ENCODE measurements at regions not wholly inside any gene's neighbourhood (a gene's known extent, or its start where the extent isn't known, plus 50 kb on each side); places are given as distances from the start of the nearest gene placed in this dataset.

- 85 to 89% (median 88%) methylated on average over 4 of the region's 4 CpGs for WGBS, 4 donors
- no peak overlapping the region for H3K27ac ChIP-seq
These were observed 151.2 kb downstream of the ZDHHC21 start for GRCh38 chr9:14542071-14542470.

GRCh38 chr9:14538526-14538925 is 154.7 kb downstream of the ZDHHC21 start:
- no peak overlapping the region for H3K27ac ChIP-seq
- no peak overlapping the region for H3K4me3 ChIP-seq
- intact Hi-C loops (cut with DNase I), result no loop called here
- no peaks in the 10 kb centered on the region for H3K9me3 ChIP-seq (replicated peaks in 1 of 3)
- TF ChIP-seq, protein P1, sequence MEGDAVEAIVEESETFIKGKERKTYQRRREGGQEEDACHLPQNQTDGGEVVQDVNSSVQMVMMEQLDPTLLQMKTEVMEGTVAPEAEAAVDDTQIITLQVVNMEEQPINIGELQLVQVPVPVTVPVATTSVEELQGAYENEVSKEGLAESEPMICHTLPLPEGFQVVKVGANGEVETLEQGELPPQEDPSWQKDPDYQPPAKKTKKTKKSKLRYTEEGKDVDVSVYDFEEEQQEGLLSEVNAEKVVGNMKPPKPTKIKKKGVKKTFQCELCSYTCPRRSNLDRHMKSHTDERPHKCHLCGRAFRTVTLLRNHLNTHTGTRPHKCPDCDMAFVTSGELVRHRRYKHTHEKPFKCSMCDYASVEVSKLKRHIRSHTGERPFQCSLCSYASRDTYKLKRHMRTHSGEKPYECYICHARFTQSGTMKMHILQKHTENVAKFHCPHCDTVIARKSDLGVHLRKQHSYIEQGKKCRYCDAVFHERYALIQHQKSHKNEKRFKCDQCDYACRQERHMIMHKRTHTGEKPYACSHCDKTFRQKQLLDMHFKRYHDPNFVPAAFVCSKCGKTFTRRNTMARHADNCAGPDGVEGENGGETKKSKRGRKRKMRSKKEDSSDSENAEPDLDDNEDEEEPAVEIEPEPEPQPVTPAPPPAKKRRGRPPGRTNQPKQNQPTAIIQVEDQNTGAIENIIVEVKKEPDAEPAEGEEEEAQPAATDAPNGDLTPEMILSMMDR (IDR thresholded peaks at IDR 0.05), result no peak
- WGBS, 4 donors, result 82 to 94% (median 90%) methylated on average over 4 of the region's 4 CpGs
- no peaks in the 10 kb centered on the region for H3K36me3 ChIP-seq (replicated peaks in 1 of 2)
- DNase-seq, result no peak
- no peaks in the 10 kb centered on the region for H3K4me1 ChIP-seq (replicated peaks in 1 of 2)
- no peaks in the 10 kb centered on the region for H3K27me3 ChIP-seq

More at GRCh38 chr9:14542071-14542470, 151.2 kb downstream of the ZDHHC21 start:
- no peak overlapping the region for H3K4me3 ChIP-seq
- no peaks in the 10 kb centered on the region for H3K9me3 ChIP-seq (replicated peaks in 1 of 3)
- no peaks in the 10 kb centered on the region for H3K4me1 ChIP-seq (replicated peaks in 1 of 2)
- TF ChIP-seq, protein P1 (IDR thresholded peaks at IDR 0.05), result no peak
- H3K36me3 ChIP-seq (replicated peaks in 1 of 2), result no peaks in the 10 kb centered on the region
- no peak for DNase-seq
- H3K27me3 ChIP-seq, result no peaks in the 10 kb centered on the region
- intact Hi-C loops (cut with DNase I), result no loop called here

DNA sequence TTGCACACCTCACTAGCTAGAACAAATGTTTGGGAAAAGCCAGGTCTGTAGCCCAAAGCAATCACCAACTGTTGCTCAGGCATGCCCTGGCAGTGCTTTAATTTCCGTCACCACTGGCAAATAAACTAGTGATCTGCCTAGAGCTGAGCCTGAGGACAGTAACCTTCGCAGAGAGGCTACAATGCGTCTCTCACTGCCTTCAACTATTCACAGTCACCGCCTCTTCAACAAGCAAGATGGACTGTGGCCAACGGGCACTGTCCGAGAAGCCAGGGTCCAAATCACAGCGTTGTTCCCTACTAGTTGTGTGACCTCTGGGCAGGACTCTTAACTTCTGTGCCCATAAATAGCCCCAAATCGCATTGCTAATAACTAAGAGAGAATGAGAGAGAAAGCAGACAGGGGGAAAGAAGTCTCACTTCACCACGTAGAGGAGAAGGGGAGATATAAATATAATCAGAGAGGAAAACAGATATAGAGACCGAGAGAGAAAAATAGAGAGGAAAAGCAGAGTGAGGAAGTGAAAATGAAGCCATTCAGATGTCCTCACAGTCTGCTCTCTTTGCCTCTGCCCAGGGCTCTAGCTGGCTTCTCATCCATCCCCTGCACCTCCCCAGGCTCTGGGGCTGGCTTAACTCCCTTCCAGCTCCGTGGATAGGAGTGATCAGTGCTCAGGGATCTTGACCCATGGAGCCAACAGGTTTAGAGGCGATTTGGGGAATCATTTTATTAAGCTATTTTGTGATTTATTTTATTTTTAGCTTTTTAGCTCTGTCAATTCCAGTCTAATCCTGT is 157.9 kb downstream of the ZDHHC21 start:
- Histone ChIP-seq H3K4me3 (no peak overlapping the region), H3K27me3 (no peaks in the 10 kb centered on the region), H3K9me3 (replicated peaks in 1 of 3) (no peaks in the 10 kb centered on the region), H3K27ac (no peak overlapping the region), H3K36me3 (replicated peaks in 1 of 2) (no peaks in the 10 kb centered on the region), H3K4me1 (replicated peaks in 1 of 2) (no peaks in the 10 kb centered on the region)
- no peak for DNase-seq
- TF ChIP-seq, protein P1 (IDR thresholded peaks at IDR 0.05), result no peak
- no peak for TF ChIP-seq POLR2A (IDR thresholded peaks at IDR 0.05)
- WGBS, 4 donors, result 62 to 73% (median 66%) methylated on average over 12 of the region's 12 CpGs
- intact Hi-C loops (cut with DNase I), result no loop called here

DNA sequence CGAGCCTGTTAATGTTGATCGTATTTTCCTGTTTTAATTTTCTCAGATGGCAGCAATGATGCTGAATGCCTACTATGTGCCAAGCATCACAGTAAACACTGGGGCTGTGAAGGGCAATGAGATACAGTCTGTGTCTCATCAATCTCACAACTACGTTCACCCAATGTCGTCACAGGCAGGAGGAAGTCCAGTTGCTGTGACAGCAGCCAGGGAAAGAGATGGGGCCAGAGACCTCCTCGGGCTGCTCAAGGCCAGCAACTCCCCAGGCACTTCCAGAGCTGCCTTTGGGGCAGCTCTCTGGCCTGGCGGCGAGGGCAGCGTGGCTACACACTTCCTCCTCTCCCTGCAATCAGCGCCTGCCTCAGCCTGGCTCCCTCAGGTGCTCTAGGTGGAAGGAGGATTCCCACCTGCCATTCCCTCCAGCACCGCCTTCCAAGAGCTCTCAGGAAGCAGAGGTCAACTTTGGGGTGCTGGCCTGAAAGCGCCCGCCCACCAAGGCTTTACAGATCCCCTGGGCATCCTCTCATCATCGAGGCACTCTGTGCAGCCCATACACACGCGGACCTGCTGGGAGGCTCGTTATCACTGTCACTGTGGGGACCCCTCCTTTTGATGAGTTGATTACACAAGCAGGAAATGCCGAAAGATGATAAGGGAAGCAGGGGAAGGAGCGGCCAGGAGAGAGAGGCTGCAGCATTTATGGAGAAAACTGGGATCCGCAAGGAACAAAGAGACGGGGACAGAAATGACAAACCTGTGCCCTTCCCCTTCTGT is 159.2 kb downstream of the ZDHHC21 start:
- intact Hi-C loops (cut with DNase I), result no loop called here

More for the DNA sequence above, 159.2 kb downstream of the ZDHHC21 start:
- H3K9me3 ChIP-seq (replicated peaks in 1 of 3), result no peaks in the 10 kb centered on the region
- no peak overlapping the region for H3K27ac ChIP-seq
- 56 to 60% (median 57%) methylated on average over 8 to 20 of the region's 20 CpGs for WGBS, 4 donors
- TF ChIP-seq, protein P1 (IDR thresholded peaks at IDR 0.05), result no peak
- TF ChIP-seq POLR2A (IDR thresholded peaks at IDR 0.05), result no peak
- H3K36me3 ChIP-seq (replicated peaks in 1 of 2), result no peaks in the 10 kb centered on the region
- no peak for DNase-seq
- no peaks in the 10 kb centered on the region for H3K4me1 ChIP-seq (replicated peaks in 1 of 2)
- H3K4me3 ChIP-seq, result no peak overlapping the region
- no peaks in the 10 kb centered on the region for H3K27me3 ChIP-seq

All from adrenal gland (tissue), 9 donors.